Pulmonary artery endothelial cell (primary cell): ENCODE measurements at regions not wholly inside any gene's neighbourhood (a gene's known extent, or its start where the extent isn't known, plus 50 kb on each side); places are given as distances from the start of the nearest gene placed in this dataset.

Experiments used
- DNase-seq: peaks from one replicate; pipeline ENCODE4 v3.0.0-alpha.2; 2011; ENCODE audit warnings: low read depth, low spot score

DNA sequence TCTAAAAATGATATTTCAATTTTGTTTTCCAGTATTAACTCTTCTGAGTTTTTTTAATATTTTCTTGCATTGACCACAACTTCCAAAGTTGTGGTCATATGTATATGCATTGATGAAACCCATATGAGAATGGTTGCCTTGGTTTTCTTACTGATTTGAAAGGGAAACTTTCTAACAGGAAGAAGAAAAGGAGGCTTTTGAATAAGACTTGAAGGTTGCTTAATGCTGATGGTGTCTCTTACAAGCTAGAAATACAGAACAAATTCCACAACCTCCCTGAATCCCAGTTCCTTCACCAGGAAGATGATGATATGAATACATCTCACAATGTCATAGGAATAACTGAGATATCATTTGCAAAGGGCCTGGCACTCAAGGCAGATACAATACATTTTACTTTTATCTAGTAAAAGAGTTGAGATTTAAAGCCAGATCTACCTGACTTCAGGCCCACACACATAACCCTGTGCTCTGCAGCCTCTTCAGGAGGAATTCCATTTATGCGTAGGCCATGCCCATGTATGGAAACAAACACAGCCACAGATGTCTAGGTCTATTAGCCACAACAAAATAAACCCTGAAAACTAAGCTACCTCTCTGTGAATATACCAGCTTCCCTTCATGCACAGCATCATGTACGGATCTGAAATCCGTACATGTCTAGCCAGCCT is 165.4 kb upstream of the PLEKHG7 start:
- DNase-seq: no peak

DNA sequence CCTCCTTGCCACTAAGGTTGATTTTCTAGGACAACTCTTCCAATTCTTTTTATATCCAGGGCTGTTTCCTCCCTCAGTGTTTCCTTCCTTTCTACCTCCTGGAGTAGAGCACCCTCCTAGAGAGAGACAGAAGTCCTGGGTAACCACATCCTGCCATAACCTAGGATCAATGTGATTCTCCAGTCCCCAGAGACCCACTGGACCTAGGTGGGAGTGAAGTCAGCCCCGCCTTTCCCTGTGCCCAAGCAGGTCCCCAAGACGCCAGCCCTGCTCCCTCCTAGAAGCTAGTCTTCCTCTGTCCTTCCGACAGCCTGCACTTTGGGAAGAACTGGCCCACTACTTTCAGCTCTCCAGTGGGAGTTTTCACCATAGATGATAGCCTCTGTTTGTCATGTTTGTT is 166.8 kb upstream of the PLEKHG7 start:
- no peak for DNase-seq

DNA sequence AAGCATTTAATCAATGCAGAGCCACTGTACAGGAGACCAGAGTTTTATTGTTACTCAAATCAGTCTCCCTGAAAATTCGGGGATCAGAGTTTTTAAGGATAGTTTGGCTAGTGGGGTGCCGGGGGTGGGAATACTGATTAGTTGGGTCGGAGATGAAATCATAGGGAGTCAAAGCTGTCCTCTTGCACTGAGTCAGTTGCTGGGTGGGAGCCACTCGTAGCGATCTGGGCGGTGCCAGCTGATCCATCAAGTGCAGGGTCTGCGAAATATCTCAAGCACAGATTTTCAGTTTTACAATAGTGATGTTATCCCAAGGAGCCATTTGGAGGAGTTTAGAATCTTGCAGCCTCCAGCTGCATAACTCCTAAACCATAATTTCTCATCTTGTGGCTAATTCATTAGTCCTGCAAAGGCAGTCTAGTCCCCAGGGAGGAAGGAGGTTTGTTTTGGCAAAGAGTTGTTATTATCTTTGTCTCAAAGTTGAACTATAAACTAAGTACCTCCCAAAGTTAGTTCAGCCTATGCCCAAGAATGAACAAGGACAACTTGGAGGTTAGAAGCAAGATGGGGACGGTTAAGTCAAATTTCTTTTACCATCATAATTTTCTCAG is 169.4 kb upstream of the PLEKHG7 start:
- DNase-seq: no peak

DNA sequence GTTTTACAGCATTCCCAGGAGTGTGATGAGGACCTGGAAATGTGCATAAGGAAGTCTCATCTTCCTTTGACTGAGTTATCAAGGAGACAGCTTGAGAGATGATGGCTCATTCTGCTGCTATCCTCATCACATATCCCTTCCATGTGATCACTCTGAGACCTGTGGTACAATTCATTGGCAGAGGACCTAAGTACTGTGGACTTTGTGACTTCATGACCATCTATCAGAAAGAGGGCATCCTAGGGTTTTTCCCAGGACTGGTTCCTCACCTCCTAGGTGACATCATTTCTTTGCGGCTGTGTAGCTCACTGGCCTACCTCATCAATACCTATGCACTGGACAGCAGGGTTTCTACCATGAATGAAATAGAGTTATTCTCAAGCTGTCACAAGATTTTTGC is 172.1 kb upstream of the PLEKHG7 start:
- no peak for DNase-seq

DNA sequence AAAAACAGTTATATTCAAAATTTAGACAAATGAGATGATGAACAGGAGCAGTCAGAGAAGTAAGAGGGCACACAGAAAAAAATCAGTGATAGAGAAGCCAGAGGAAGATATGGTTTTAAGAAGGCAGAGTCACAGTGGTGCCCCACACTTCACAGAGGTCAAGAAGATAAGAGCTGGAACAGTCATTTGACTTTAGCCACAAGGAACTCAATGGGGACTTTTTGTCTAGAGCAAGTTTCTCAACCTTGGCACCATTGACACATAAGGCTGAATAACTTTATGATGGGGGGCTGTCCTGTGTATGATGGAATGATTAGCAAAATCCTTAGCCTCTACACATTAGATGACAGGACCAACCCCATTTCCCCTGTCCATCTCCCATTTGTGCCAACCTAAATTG is 172.8 kb upstream of the PLEKHG7 start:
- no peak for DNase-seq

DNA sequence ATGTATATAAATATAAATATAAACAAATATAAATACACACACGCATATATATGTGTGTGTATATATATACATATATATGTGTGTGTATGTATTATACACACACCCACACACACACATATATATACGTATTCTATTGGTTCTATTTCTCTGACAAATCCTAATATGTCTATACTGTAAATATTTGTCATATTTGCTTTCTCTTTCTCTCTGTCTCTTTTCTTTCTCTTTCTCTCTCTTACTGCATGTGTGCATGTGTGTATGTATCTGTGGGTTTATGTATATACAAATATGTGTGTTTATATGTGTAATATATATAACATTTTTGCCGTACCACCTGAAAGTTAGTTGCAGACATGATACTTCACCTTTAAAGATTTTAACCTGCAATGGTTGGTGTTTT is 174.2 kb upstream of the PLEKHG7 start:
- no peak for DNase-seq

DNA sequence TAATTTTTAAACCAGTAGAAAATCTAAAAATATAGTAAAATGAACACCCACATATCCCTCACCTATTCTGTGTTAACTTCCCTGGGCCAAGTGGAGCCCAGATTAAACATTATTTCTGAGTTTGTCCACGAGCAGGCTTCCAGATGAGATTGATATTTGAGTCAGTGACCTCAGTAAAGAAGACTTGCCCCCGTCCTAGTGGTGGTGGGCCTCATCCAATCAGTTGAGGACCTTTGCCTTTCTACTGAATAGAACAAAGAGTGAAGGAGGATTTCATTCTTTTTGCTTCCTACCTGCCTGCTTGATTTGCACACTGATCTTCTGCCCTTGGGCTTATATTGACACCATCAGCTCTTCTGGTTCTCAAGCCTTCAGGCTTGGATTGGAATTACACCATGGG is 174.7 kb upstream of the PLEKHG7 start:
- DNase-seq: no peak

DNA sequence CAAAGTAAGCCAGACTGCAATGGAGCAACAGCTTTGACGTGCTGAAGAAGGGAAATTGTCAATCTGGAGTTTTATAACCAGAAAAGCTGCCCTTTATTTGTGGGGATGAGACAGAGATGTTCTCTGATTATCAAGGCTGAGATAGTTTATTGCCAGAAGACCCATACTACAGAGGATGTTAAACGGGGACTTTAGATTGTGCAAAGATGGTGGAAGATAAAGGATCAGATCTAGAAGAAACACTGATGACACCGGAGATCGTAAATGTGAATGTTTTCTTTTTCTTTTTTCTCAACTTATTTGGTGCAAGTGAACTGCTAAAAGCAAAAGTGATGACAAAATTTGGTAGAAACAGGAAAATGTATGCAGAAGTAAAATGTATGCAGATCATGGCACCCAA is 178.3 kb upstream of the PLEKHG7 start:
- no peak for DNase-seq

DNA sequence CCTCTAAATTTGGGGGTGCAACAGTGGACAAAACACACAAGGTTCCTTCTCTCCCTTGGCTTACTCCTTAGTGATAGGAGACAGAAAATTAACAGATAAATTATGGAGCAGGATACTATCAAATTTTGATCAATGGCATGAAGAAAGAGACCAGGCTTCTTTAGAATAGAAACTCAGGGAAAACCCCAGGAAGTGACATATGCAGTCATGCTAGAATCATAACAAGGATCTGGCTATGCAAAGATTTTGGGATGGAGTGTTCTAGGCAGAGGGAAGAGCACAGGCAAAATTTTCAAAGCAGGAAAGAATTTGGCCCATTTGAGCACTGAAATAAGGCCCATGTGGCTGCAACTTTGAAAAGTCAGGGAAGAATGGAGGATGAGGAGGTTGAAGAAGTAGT is 182.3 kb upstream of the PLEKHG7 start:
- no peak for DNase-seq

DNA sequence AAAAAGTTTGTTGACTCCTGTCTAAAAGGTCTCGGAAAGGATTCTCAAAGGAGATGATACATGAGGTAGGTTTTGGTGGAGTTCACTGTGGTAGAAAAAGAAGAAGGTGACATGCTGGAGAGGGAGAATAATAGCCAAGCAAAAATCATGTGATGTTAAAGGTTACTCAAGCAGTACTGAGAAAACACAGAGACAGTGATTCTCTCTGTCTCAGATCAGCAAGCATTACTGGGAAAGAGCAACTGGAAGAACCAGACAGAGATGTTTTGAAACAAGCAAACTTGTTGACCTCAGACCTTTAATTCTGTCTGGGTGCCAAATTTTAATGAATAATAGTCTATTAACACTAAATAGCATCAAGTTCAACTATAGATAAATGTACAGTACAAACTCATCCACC is 183.5 kb upstream of the PLEKHG7 start:
- DNase-seq: no peak

DNA sequence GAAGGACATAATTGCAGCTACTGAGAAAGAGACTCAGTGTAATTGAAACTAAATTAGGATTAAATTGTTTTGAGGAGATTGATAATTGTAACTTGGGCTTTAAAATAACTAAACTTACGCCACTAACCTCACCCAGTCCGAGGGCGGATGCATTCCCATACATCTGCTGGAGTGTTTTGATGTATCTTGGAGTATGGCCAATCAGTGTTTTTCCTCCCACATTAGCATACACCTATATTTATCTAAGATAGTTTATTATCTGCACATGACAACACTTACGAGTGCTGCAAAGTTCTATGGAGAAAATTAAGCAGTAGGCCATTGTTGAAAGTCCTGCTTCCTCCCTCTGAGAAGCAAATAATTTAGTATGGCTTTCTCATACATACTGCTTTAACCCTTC is 184.7 kb upstream of the PLEKHG7 start:
- DNase-seq: no peak

DNA sequence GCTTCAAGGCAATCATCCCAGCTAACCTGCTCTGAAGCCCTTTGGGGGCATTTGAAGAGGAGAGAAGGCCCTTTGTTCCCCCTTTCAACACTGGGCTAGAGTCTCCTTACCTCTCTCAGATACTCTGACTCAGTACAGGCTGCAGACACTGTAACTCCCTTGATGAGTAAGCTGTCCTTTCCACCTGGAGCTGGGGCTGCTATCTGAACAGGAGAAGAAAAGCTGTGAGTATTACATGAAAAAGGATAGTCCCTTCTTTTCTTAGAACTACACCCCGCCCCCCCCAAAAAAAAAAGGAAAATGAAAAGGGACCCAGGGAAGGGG is 186.6 kb upstream of the PLEKHG7 start:
- DNase-seq: no peak

DNA sequence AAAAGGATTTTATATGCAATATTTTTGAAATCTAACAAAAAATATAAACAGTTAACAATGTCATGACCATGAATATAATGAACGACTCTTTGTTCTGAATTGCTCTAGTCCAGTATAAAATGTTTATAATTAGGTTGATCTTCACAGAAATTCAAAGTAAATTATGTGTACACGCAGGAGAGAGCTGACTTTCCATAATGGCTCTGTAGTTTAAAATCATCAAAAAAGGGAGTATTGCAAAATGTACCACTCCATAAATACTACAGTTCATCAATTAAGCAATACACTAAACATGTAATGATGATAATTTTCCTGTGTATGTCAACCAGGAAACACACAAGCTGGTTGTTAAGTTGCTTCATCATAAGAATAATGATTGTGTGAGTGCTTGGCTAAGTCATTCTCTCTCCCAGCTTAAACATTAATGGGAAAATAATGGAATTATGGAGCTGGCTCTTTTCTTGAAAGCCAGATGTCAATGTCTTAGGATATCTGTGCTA is 189.5 kb upstream of the PLEKHG7 start:
- no peak for DNase-seq

DNA sequence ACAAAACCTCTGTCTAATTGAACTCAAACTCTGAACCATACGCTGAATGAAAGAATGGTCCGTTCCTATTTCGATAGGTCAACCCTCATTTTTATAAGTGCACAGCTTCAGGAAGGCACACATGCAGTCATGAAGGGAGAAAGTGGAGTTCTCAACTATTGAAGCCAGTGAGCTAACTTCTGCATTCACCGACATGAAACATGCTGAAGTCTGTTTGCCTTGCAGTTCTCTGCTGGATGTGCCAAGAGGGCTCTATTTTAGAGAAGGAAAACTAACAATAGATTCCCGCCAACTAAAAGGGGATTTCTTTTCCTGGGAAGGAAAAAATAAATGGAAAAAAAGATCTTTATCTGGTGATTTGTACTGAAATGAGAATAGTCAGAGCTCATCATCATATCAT is 191.0 kb upstream of the PLEKHG7 start:
- DNase-seq: no peak

DNA sequence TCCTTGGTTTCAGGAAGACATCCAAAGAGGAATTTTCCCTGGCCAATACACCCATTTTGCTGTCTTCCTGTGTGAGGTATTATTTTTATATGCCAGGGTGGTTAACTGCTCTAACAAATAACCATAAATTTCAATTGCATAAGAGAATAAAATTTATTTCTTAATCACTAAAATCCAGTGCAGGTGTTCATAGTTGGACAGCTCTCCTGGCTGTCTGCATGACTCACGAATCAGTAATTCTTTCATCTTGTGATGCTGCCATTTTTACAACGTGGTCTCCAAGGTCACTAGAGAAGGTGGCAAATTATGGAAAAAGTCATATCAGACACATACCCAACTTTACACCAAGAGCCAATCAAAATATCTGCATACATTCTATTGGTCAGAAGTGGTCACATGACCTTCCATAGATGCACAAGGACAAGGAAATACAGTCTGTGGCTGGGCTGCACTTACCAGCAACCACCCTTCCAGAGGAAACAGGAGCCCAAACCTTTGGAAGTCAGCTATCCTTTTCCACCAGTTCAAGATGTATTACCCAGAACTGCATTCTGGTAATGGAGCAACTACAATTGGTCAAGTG is 193.5 kb upstream of the PLEKHG7 start:
- DNase-seq: no peak

DNA sequence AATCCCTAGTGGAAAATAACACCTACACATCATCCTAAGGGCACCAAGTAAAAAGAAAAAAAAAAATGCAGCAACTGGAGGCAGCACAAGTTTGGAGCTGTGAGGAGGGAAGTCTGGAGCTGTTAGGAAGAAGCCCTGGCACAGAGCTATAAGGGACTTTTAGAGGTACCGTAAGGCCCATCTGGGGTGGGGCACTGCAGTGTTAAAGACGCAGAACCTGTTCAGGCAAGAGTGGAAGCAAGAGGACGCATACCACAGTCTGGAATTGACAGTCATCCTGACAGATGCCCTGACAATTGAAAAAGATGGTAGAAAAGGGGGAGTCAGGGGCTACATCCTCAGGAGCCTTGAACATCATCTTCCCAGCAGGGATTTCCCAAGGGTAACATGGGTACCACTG is 195.9 kb upstream of the PLEKHG7 start:
- no peak for DNase-seq

DNA sequence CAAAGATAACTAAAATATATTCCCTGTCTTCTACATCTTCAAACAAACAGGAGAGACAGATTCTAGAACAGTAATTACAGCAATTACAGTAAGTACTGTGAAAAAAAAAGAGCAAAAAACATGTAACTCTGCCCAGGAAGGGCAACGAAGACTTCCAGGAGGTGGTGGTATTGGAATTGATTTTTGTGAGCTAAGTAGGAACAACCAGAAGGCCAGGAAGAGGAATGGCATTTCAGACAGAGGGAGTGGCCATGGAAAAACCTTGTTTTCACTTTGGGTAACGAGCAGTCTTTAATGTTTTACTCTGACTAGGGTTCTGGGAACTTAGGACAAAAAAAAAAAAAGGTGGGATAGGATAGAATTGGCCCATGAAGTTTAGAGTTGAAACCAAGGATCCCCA is 196.3 kb upstream of the PLEKHG7 start:
- DNase-seq: no peak

DNA sequence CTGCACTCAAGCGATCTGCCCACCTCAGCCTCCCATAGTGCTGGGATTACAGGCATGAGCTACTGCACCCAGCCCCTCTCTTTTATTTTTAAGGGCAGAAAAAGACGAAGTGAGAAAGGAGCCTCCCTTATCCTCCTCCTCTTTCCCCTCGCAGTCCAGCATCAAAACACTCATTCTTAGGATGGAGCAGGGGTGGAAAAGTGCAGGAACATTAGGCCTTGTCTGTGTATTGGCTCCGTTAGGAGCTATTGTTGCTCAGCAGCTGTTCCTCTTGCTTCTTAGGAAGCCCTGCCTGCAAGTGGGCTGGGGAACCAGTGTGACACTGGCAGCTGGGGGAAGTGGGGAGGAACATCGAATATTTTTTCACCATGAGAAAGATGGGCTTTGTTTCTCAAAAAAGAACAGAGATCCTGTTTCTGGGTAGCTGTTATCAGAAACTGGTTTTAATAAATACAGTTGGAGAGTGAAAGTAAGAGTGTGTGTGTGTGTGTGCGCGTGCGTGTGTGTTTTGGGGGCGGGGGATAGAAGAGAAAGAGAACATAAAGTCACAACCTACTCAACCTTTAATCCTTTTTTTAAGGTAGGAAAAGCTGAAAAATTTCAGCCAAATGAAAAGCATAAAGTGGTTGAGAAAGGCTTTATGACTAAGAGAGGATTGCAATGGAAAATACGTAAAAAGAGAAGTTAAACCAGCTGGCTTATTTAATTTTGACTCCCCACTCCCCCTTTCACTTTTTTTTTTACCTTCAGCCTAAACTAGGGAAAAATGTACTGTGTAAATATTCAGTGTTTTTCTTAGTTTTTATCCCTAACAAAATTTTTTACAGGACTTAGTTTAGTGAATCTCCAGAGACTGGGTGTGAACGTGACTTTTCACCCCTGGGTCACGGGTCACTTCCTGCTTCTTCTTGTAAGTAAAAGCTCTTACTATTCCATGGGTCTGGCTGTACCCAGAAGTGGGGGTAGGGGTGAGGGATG is 197.2 kb upstream of the PLEKHG7 start:
- no peak for DNase-seq

DNA sequence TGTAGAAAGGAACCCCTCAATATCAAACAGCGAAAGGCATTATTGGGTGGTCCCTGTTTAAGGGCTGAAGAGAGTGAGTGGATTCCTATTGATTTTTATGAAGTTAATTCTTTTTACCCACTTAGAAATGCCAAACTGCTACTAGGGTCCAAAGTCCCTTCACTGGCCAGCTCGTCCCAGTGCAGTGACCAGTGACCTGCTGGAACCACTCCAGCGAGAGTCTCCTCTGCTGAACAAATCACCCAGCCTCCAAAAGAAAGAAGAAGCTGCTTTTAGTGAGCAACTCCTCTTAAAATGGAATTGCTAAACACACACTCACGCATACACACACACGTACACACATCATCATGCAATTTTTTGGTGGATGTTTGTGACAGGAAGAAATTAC is 198.2 kb upstream of the PLEKHG7 start:
- no peak for DNase-seq

DNA sequence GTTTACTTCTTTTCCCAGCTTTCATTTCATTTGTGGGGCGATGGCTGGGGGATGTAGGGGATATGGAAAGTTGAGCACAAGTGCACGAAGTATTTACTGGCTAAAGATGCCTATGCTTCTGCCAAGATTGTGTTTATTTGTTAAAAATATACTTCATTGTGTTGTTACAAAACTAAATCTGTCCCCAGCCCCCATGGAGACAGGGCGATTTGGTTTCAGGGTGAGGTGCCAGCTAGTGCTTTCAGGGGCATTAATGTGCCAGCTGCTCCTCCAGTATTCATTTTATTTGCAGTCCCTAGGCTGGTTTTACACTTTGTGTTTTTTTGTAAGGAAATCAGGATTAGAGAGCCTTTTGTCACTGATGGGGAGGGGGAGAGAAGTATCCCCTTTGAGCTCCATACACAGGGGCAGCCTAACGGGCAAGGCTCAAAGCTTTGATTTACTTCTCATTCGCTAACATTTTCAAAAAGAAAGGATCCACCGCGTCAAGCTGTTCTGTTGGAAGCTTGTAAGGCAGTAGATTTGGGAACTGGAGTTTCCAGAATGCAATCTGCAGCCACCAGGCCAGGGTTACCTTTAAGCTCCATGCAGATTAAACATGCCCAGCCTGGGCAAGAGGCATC is 198.7 kb upstream of the PLEKHG7 start:
- no peak for DNase-seq

DNA sequence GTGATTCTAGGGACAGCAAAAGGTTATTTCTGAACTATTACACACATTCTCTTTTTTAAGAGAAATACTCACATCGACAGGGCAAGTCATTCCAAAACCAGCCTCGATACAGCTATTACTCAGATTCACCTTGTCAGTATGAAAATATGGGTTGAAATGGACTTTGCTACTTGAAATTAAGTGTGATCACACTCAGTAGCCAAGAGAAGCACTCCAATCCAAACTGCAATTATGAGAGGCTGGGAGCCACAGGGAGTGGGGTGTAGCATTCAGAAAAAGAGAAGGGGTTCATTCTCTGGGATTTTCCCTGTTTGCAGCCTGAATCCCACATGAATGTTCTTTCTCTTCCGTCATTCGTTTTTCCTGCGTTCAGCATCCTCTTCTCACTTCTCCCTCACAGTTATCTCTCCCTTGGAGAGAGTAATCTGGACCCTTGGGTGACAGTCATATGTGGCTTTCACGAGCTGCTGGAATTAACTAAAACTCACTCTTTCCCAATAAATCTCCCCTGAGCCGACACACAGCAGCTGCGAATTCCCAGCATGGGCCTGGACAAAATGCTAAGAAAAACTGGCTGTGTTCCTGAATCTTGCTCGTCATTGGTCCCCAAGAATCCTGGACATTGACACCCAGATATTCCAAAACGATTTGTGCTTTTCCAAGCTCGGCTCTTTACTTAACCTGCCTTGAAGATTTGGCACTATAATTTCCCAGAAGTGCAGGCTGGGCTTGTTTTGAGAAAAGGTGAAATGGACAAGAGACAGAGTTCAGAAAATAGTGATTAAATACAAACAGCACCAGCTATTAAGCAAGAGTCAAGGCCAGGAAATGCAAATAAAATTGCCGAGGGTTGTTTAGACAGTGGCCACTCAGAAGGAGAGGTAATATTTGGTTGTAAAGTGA is 199.5 kb upstream of the PLEKHG7 start:
- no peak for DNase-seq
